ENCODE measurements at regions not wholly inside any gene's neighbourhood (a gene's known extent, or its start where the extent isn't known, plus 50 kb on each side); places are given as distances from the start of the nearest gene placed in this dataset.

- H3K4me3 ChIP-seq (replicated peaks; ENCODE audit: low read depth, low read length): no peak overlapping the region
- DNase-seq (ENCODE audit: extremely low read depth, low read depth): peak; percentile 30
- TF ChIP-seq CTCF (IDR thresholded peaks at IDR 0.05; ENCODE audit: low read depth, low read length, missing control alignments): no peak
Observed at GRCh38 chr18:67600181-67601180, 84.0 kb upstream of the DSEL start.

- no peak for TF ChIP-seq CTCF (IDR thresholded peaks at IDR 0.05; ENCODE audit: low read depth, low read length, missing control alignments)
- H3K4me3 ChIP-seq (replicated peaks; ENCODE audit: low read depth, low read length): no peak overlapping the region
- DNase-seq (ENCODE audit: extremely low read depth, low read depth): peak; percentile 38
Observed at GRCh38 chr18:67599277-67599676, 82.8 kb upstream of the DSEL start.

GRCh38 chr18:67597759-67598158 is 81.2 kb upstream of the DSEL start:
- no peak for DNase-seq (ENCODE audit: extremely low read depth, low read depth)
- TF ChIP-seq CTCF (IDR thresholded peaks at IDR 0.05; ENCODE audit: low read depth, low read length, missing control alignments): no peak
- H3K4me3 ChIP-seq (replicated peaks; ENCODE audit: low read depth, low read length): no peak overlapping the region

- no peak for DNase-seq (ENCODE audit: extremely low read depth, low read depth)
- H3K4me3 ChIP-seq (replicated peaks; ENCODE audit: low read depth, low read length): no peak overlapping the region
- no peak for TF ChIP-seq CTCF (IDR thresholded peaks at IDR 0.05; ENCODE audit: low read depth, low read length, missing control alignments)
Observed at GRCh38 chr18:67596003-67596402, 79.5 kb upstream of the DSEL start.

- no peak for DNase-seq (ENCODE audit: extremely low read depth, low read depth)
- no peak overlapping the region for H3K4me3 ChIP-seq (replicated peaks; ENCODE audit: low read depth, low read length)
- TF ChIP-seq CTCF (IDR thresholded peaks at IDR 0.05; ENCODE audit: low read depth, low read length, missing control alignments): no peak
Observed at GRCh38 chr18:67590571-67591141, 74.1 kb upstream of the DSEL start.

GRCh38 chr18:67589325-67589724 is 72.8 kb upstream of the DSEL start:
- no peak overlapping the region for H3K4me3 ChIP-seq (replicated peaks; ENCODE audit: low read depth, low read length)
- TF ChIP-seq CTCF (IDR thresholded peaks at IDR 0.05; ENCODE audit: low read depth, low read length, missing control alignments): no peak
- no peak for DNase-seq (ENCODE audit: extremely low read depth, low read depth)
